ENCODE measurements at regions not wholly inside any gene's neighbourhood (a gene's known extent, or its start where the extent isn't known, plus 50 kb on each side); places are given as distances from the start of the nearest gene placed in this dataset.
"Not testable (repeated sequence)": the region's sequence is repeated elsewhere in the genome, so short reads cannot be mapped to it uniquely, and the experiment has no call there.

GRCh38 chr5:82894716-82895115 lies 182.5 kb downstream of the TMEM167A start:
- no peak for DNase-seq (ENCODE audit: low read depth in 2 of 2)

GRCh38 chr5:82889088-82889487 lies 188.1 kb downstream of the TMEM167A start:
- no peak for DNase-seq (ENCODE audit: low read depth in 2 of 2)

GRCh38 chr5:82886911-82887310 lies 190.3 kb downstream of the TMEM167A start:
- DNase-seq (ENCODE audit: low read depth in 2 of 2), result no peak

- DNase-seq (ENCODE audit: low read depth in 2 of 2), result no peak
Measured at GRCh38 chr5:82885627-82886389, 191.4 kb downstream of the TMEM167A start.

GRCh38 chr5:82884821-82885471 lies 192.2 kb downstream of the TMEM167A start:
- no peak for DNase-seq (ENCODE audit: low read depth in 2 of 2)

- no peak for DNase-seq (ENCODE audit: low read depth in 2 of 2)
Measured at GRCh38 chr5:82882316-82882715, 194.9 kb downstream of the TMEM167A start.

GRCh38 chr5:82881571-82882174 lies 195.5 kb downstream of the TMEM167A start:
- DNase-seq (ENCODE audit: low read depth in 2 of 2), result no peak

GRCh38 chr5:82879089-82879488 lies 198.1 kb downstream of the TMEM167A start:
- DNase-seq (ENCODE audit: low read depth in 2 of 2), result no peak

- no peak for DNase-seq (ENCODE audit: low read depth in 2 of 2)
Measured at GRCh38 chr5:82873452-82873851, 203.7 kb downstream of the TMEM167A start.

GRCh38 chr5:82872321-82873288 lies 204.6 kb downstream of the TMEM167A start:
- not testable (repeated sequence) for DNase-seq (ENCODE audit: low read depth in 2 of 2)

- no peak for DNase-seq (ENCODE audit: low read depth in 2 of 2)
Measured at GRCh38 chr5:82865625-82866024, 211.6 kb downstream of the TMEM167A start.

GRCh38 chr5:82863266-82863665 lies 213.9 kb downstream of the TMEM167A start:
- no peak for DNase-seq (ENCODE audit: low read depth in 2 of 2)

GRCh38 chr5:82862711-82863110 lies 214.5 kb downstream of the TMEM167A start:
- no peak for DNase-seq (ENCODE audit: low read depth in 2 of 2)

- DNase-seq (ENCODE audit: low read depth in 2 of 2), result no peak
Measured at GRCh38 chr5:82862261-82862660, 214.9 kb downstream of the TMEM167A start.

- no peak for DNase-seq (ENCODE audit: low read depth in 2 of 2)
Measured at GRCh38 chr5:82861701-82862100, 215.5 kb downstream of the TMEM167A start.

GRCh38 chr5:82859451-82860140 lies 217.6 kb downstream of the TMEM167A start:
- no peak for DNase-seq (ENCODE audit: low read depth in 2 of 2)

- DNase-seq (ENCODE audit: low read depth in 2 of 2), result no peak
Measured at GRCh38 chr5:82858151-82859025, 218.8 kb downstream of the TMEM167A start.

GRCh38 chr5:82855893-82856550 lies 221.2 kb downstream of the TMEM167A start:
- no peak for DNase-seq (ENCODE audit: low read depth in 2 of 2)

GRCh38 chr5:82854956-82855355 lies 222.2 kb downstream of the TMEM167A start:
- no peak for DNase-seq (ENCODE audit: low read depth in 2 of 2)

GRCh38 chr5:82851471-82851870 lies 225.7 kb downstream of the TMEM167A start:
- no peak for DNase-seq (ENCODE audit: low read depth in 2 of 2)
